Heart right ventricle (tissue), 16 donors: ENCODE measurements at regions not wholly inside any gene's neighbourhood (a gene's known extent, or its start where the extent isn't known, plus 50 kb on each side); places are given as distances from the start of the nearest gene placed in this dataset.
"Not testable (repeated sequence)": the region's sequence is repeated elsewhere in the genome, so short reads cannot be mapped to it uniquely, and the experiment has no call there.

Experiments
- ATAC-seq, 8 donors: fragments of 200-7000 bp; cut with Tn5 transposase; one replicate each; pipeline ENCODE4 v1.9.1; 2020; ENCODE audit warnings: mild to moderate bottlenecking in 8 of 8, moderate library complexity in 8 of 8, moderate number of reproducible peaks in 1 of 8
- DNase-seq, 2 donors: peaks; one replicate each; pipeline ENCODE4 v3.0.0-alpha.2; 2020
- H3K27ac ChIP-seq, 10 donors: fragments of 200-600 bp; sonication (generic) in 2 of 10; one replicate each; pipeline versions ENCODE4 v1.5.0 to v1.8.0; 2020 to 2022; ENCODE audit warnings: mild to moderate bottlenecking in 3 of 10
- H3K27me3 ChIP-seq, 7 donors: fragments of 200-600 bp; one replicate each; pipeline ENCODE4 v1.8.0; 2021 to 2022; ENCODE audit warnings: mild to moderate bottlenecking in 2 of 7
- H3K36me3 ChIP-seq, 9 donors: fragments of 200-600 bp; sonication (generic) in 1 of 9; one replicate each; pipeline versions ENCODE4 v1.5.0 to v1.8.0; 2020 to 2022; ENCODE audit warnings: mild to moderate bottlenecking in 2 of 9
- H3K4me1 ChIP-seq, 9 donors: fragments of 200-600 bp; sonication (generic) in 1 of 9; one replicate each; pipeline versions ENCODE4 v1.5.0 to v1.8.0; 2020 to 2022; ENCODE audit warnings: mild to moderate bottlenecking in 4 of 9
- H3K4me3 ChIP-seq, 10 donors: fragments of 200-600 bp; sonication (generic) in 2 of 10; one replicate each; pipeline versions ENCODE4 v1.5.0 to v1.8.0; 2020 to 2022; ENCODE audit warnings: mild to moderate bottlenecking in 7 of 10, moderate library complexity in 2 of 10
- H3K9me3 ChIP-seq, 11 donors: fragments of 200-600 bp in 10 of 11; sonication (generic) in 2 of 11; one replicate each; pipeline versions ENCODE4 v1.5.0 to v1.8.0; 2013 to 2022; ENCODE audit warnings: mild to moderate bottlenecking in 2 of 11, control low read depth in 1 of 11, moderate library complexity in 1 of 11
- CTCF ChIP-seq, 9 donors: fragments of 200-600 bp; sonication (generic) in 2 of 9; IDR thresholded peaks; one replicate each; pipeline versions ENCODE4 v1.5.0 to v1.8.0; 2021 to 2022; ENCODE audit warnings: antibody characterized with exemption in 9 of 9, mild to moderate bottlenecking in 5 of 9, moderate library complexity in 1 of 9
- WGBS, 2 donors: extraction: QIAGEN DNeasy Blood & Tissue Kit; methylation state at CpG; one replicate each; pipeline ENCODE4 v1.1.7; 2013; ENCODE audit warnings: inconsistent platforms in 1 of 2; 5-methylcytosine and 5-hydroxymethylcytosine counted together
- intact Hi-C, 10 donors: fragments of 100-400 bp; cut with DNase I; formaldehyde crosslinking; loops; one replicate each; pipeline versions ENCODE4 v1.11.1 to v1.14.2; 2022
- donor health status: Arrhythmogenic right ventricular cardiomyopathy.
- donor health status: ischemic (EF 13 %, LVEDD 7.1; RV severe dilation, severe dysfunction).
- donor health status: healthy with polysubstance abuse.
- donor health status: DM: no; HTN: yes; CAD: no.
- donor health status: DM: no; HTN: no; CAD: no.
- donor health status: ischemic (EF 25% LVEDD 6.9; RV normal size, moderate dysfunction).
- donor health status: ischemic (EF 25% LVEDD 5.7; RV mildly dilated, moderate dysfunction).
- donor health status: healthy.
- donor health status: DM: yes; HTN: yes; CAD: no.
- donor health status: Ischemic cardiomyopathy.
- donor health status: ischemic (EF 35%, LVEDD 5.7; RV mildly dilated, moderate dysfunction).
- donor health status: nonischemic (EF 11% LVEDD 7.7; RV severe dilation, severe dysfunction).
- donor health status: DM: yes; HTN: yes; CAD: no.
- donor health status: PGD.
- donor health status: ischemic (EF 29% LVEDD 5.4; RV normal size, mild dysfunction).
- donor health status: nonischemic (EF 23%, LVEDD 6.1; RV moderate dilation, normal function).

DNA sequence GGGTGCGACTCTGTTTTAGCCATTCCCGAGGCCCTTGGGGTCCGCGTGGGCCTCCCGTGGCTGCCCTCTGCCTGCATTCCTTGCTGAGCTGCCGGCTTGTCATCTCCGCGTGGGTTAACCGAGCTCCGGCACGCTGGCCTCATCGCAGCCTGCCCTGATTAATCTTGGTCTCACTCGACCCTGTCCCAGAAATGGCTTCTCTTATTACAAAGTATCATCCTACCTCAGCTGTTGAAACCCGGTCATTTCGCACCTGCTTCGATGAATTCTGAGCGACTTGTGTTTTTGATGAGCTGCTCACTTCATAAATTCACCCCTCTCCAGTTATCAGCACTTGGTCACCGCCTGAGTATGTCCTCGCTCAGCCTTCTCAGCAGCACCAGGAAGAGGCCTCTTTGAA is 123.5 kb upstream of the EGFLAM start:
- DNase-seq, result no peak
- WGBS, 2 donors, result 71 to 76% methylated on average over 19 of the region's 19 CpGs
- H3K4me1 ChIP-seq, result no peaks in the 10 kb centered on the region
- intact Hi-C loops, result no loop called here
- no peak overlapping the region for H3K4me3 ChIP-seq
- H3K36me3 ChIP-seq, result no peaks in the 10 kb centered on the region
- no peak overlapping the region for H3K27ac ChIP-seq
- H3K27me3 ChIP-seq, result peaks cover 0 to 9% (median 0%) of the 10 kb centered on the region in 7 donors
- no peaks in the 10 kb centered on the region for H3K9me3 ChIP-seq
- TF ChIP-seq CTCF (IDR thresholded peaks at IDR 0.05), result no peak
- no peak for ATAC-seq

DNA sequence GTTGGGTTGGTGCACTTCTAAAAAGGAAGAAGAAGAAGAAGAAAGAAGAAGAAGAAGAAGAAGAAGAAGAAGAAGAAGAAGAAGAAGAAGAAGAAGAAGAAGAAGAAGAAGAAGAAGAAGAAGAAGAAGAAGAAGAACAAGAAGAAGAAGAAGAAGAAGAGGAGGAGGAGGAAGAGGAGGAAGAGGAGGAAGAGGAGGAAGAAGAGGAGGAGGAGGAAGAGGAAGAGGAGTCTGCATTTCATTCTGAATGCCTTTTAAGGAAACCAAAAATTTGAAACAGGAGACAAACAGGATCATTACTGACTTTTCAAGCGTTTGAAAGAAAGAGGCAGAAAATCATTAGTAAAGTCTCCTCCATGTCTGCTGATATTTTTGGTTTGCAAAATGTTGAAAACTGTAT is 124.1 kb upstream of the EGFLAM start:
- H3K36me3 ChIP-seq, H3K27ac ChIP-seq, H3K4me3 ChIP-seq, ATAC-seq, intact Hi-C loops, H3K27me3 ChIP-seq, H3K4me1 ChIP-seq, H3K9me3 ChIP-seq, DNase-seq: not testable (repeated sequence)
- WGBS, 2 donors, result 77 to 86% methylated on average over 1 of the region's 1 CpG

- no peaks in the 10 kb centered on the region for H3K4me1 ChIP-seq
- ATAC-seq (no peak), DNase-seq (no peak)
- no peak overlapping the region for H3K4me3 ChIP-seq
- H3K27ac ChIP-seq, result no peak overlapping the region
- WGBS, 2 donors, result 71 to 76% methylated on average over 4 of the region's 4 CpGs
- no peaks in the 10 kb centered on the region for H3K9me3 ChIP-seq
- peaks cover 0 to 3% (median 0%) of the 10 kb centered on the region in 7 donors for H3K27me3 ChIP-seq
- H3K36me3 ChIP-seq, result no peaks in the 10 kb centered on the region
- no peak for TF ChIP-seq CTCF (IDR thresholded peaks at IDR 0.05)
- intact Hi-C loops, result no loop called here
Observed at GRCh38 chr5:38131686-38132085, 126.7 kb upstream of the EGFLAM start.

- Histone ChIP-seq H3K27ac (no peak overlapping the region), H3K4me3 (no peak overlapping the region), H3K27me3 (no peaks in the 10 kb centered on the region), H3K4me1 (no peaks in the 10 kb centered on the region), H3K9me3 (no peaks in the 10 kb centered on the region), H3K36me3 (no peaks in the 10 kb centered on the region)
- DNase-seq (no peak), ATAC-seq (no peak)
- TF ChIP-seq CTCF (IDR thresholded peaks at IDR 0.05), result no peak
- intact Hi-C loops, result no loop called here
- 55 to 64% methylated on average over 1 of the region's 1 CpG for WGBS, 2 donors
Observed at GRCh38 chr5:38124321-38124720, 134.0 kb upstream of the EGFLAM start.

GRCh38 chr5:38121420-38121819 is 136.9 kb upstream of the EGFLAM start:
- DNase-seq (no peak), ATAC-seq (no peak)
- Histone ChIP-seq H3K4me1 (no peaks in the 10 kb centered on the region), H3K4me3 (no peak overlapping the region), H3K9me3 (no peaks in the 10 kb centered on the region), H3K27ac (no peak overlapping the region), H3K36me3 (no peaks in the 10 kb centered on the region), H3K27me3 (no peaks in the 10 kb centered on the region)
- intact Hi-C loops, result no loop called here
- WGBS, 2 donors, result 77 to 87% methylated on average over 2 of the region's 2 CpGs
- no peak for TF ChIP-seq CTCF (IDR thresholded peaks at IDR 0.05)
